GM18868 (cell line): ENCODE measurements at regions not wholly inside any gene's neighbourhood (a gene's known extent, or its start where the extent isn't known, plus 50 kb on each side); places are given as distances from the start of the nearest gene placed in this dataset.

Source experiments
- ATAC-seq: cut with Tn5 transposase; IDR thresholded peaks from one replicate; pipeline ENCODE4 v1.9.1; 2021; ENCODE audit warnings: mild to moderate bottlenecking, moderate library complexity; ENCODE audit not compliant: unreplicated experiment

- no peak for ATAC-seq
These were observed 118.4 kb upstream of the SLC7A1 start for GRCh38 chr13:29713839-29714238.

- ATAC-seq: no peak
These were observed 116.3 kb upstream of the SLC7A1 start for GRCh38 chr13:29711776-29712175.

GRCh38 chr13:29710511-29710910, 115.0 kb upstream of the SLC7A1 start:
- no peak for ATAC-seq

GRCh38 chr13:29709407-29710069, 114.0 kb upstream of the SLC7A1 start:
- ATAC-seq: no peak

- ATAC-seq: peak; percentile 83
These were observed 112.5 kb upstream of the SLC7A1 start for GRCh38 chr13:29707876-29708543.

- no peak for ATAC-seq
These were observed 111.4 kb upstream of the SLC7A1 start for GRCh38 chr13:29706923-29707322.

GRCh38 chr13:29704648-29705047, 109.2 kb upstream of the SLC7A1 start:
- ATAC-seq: no peak

GRCh38 chr13:29703421-29703820, 107.9 kb upstream of the SLC7A1 start:
- ATAC-seq: no peak

GRCh38 chr13:29702912-29703351, 107.4 kb upstream of the SLC7A1 start:
- no peak for ATAC-seq

GRCh38 chr13:29698106-29698505, 102.6 kb upstream of the SLC7A1 start:
- no peak for ATAC-seq

- ATAC-seq: no peak
These were observed 101.1 kb upstream of the SLC7A1 start for GRCh38 chr13:29696606-29697005.

GRCh38 chr13:29693275-29693945, 97.9 kb upstream of the SLC7A1 start:
- no peak for ATAC-seq

- ATAC-seq: no peak
These were observed 94.1 kb upstream of the SLC7A1 start for GRCh38 chr13:29689548-29689947.

GRCh38 chr13:29688193-29688592, 92.7 kb upstream of the SLC7A1 start:
- no peak for ATAC-seq

GRCh38 chr13:29684441-29684840, 89.0 kb upstream of the SLC7A1 start:
- no peak for ATAC-seq

GRCh38 chr13:29683041-29683440, 87.6 kb upstream of the SLC7A1 start:
- ATAC-seq: no peak

- no peak for ATAC-seq
These were observed 86.4 kb upstream of the SLC7A1 start for GRCh38 chr13:29681864-29682263.

- no peak for ATAC-seq
These were observed 84.0 kb upstream of the SLC7A1 start for GRCh38 chr13:29679396-29680053.

- ATAC-seq: no peak
These were observed 82.1 kb upstream of the SLC7A1 start for GRCh38 chr13:29677627-29678026.

GRCh38 chr13:29676941-29677452, 81.5 kb upstream of the SLC7A1 start:
- ATAC-seq: no peak

GRCh38 chr13:29676535-29676934, 81.0 kb upstream of the SLC7A1 start:
- no peak for ATAC-seq
